Stimulated activated CD4-positive, alpha-beta T cell treated with anti-CD3 and anti-CD28 coated beads, Interleukin-1b, Interleukin-23, amount 100 ng/mL, for 48 hours (primary cell): ENCODE measurements at regions not wholly inside any gene's neighbourhood (a gene's known extent, or its start where the extent isn't known, plus 50 kb on each side); places are given as distances from the start of the nearest gene placed in this dataset.

Experiments used
- DNase-seq: peaks from one replicate; pipeline ENCODE4 v3.0.0-alpha.2; 2020

GRCh38 chr5:56286015-56286884 lies 53.1 kb upstream of the ANKRD55 start:
- DNase-seq: no peak

DNA sequence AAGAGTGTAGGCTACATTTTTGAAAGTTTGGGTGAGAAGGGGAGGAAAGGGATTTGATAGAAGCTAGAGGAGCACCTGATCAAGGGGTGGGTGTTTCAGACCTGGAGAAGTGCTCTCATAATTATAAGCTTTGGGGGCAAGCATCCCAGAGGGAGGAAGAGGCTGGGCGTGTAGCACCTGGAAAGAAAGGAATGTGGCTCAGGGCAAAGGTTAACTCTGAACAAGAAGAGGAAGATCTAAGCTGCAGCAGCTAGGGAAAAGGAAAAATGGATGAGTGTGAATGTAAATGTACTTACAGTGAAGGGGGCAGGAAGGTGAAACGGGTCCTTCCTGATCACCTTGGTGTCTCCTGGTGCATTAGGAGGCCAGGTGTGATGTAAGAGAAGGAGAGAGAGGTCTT lies 49.8 kb upstream of the ANKRD55 start:
- no peak for DNase-seq
